ENCODE measurements at regions not wholly inside any gene's neighbourhood (a gene's known extent, or its start where the extent isn't known, plus 50 kb on each side); places are given as distances from the start of the nearest gene placed in this dataset.

GRCh38 chr2:199119796-199120195 lies 337.9 kb downstream of the SATB2 start:
- TF ChIP-seq FOXK2 (conservative IDR thresholded peaks at IDR 0.05 in 1 of 2, IDR thresholded peaks at IDR 0.05 in 1 of 2; ENCODE audit: low read depth in 2 of 2) (no peak), ZNF239 (CRISPR knock-in tag; IDR thresholded peaks at IDR 0.05) (no peak), POLR3G (IDR thresholded peaks at IDR 0.05; ENCODE audit: extremely low read depth, insufficient read length, insufficient replicate concordance) (no peak), ZNF639 (CRISPR knock-in tag; conservative IDR thresholded peaks at IDR 0.05 in 1 of 2, IDR thresholded peaks at IDR 0.05 in 1 of 2) (no peak), ZNF140 (CRISPR knock-in tag; IDR thresholded peaks at IDR 0.05) (no peak), NR1H2 (CRISPR knock-in tag; IDR thresholded peaks at IDR 0.05) (no peak), IRF2 (CRISPR knock-in tag; IDR thresholded peaks at IDR 0.05) (no peak), E2F3 (CRISPR knock-in tag; IDR thresholded peaks at IDR 0.05) (no peak), STAT5B (CRISPR knock-in tag; IDR thresholded peaks at IDR 0.05) (no peak), NFXL1 (CRISPR knock-in tag; IDR thresholded peaks at IDR 0.05) (no peak), ARID1B (IDR thresholded peaks at IDR 0.05) (no peak), ZBTB9 (CRISPR knock-in tag; IDR thresholded peaks at IDR 0.05) (no peak), POLR2A (conservative IDR thresholded peaks at IDR 0.05) (no peak), ZNF644 (tag; IDR thresholded peaks at IDR 0.05; ENCODE audit: low read depth) (no peak)
